HEK293 (cell line): ENCODE measurements at regions not wholly inside any gene's neighbourhood (a gene's known extent, or its start where the extent isn't known, plus 50 kb on each side); places are given as distances from the start of the nearest gene placed in this dataset.

Experiments
- SP2 ChIP-seq: fragments of 450-650 bp; formaldehyde crosslinking; IDR thresholded peaks from 2 replicates; pipeline ENCODE4 v1.5.1; 2016; ENCODE audit warnings: missing biosample characterization, missing genetic modification characterization
- YY1 ChIP-seq: fragments of 450-650 bp; formaldehyde crosslinking; IDR thresholded peaks from 2 replicates; pipeline ENCODE4 v1.5.1; 2018; ENCODE audit warnings: missing biosample characterization, missing genetic modification characterization
- ZNF202 ChIP-seq: fragments of 450-650 bp; formaldehyde crosslinking; IDR thresholded peaks from 2 replicates; pipeline ENCODE4 v1.5.1; 2016; ENCODE audit warnings: missing biosample characterization, missing genetic modification characterization, borderline replicate concordance
- ZNF211 ChIP-seq: fragments of 450-650 bp; formaldehyde crosslinking; IDR thresholded peaks from 2 replicates; pipeline ENCODE4 v1.5.1; 2016; ENCODE audit warnings: low read depth, missing biosample characterization, missing genetic modification characterization
- ZNF239 ChIP-seq: fragments of 450-650 bp; formaldehyde crosslinking; IDR thresholded peaks from 2 replicates; pipeline ENCODE4 v1.5.1; 2016; ENCODE audit warnings: missing biosample characterization, missing genetic modification characterization
- ZNF292 ChIP-seq: fragments of 450-650 bp; formaldehyde crosslinking; IDR thresholded peaks from 2 replicates; pipeline ENCODE4 v1.5.1; 2016; ENCODE audit warnings: low read depth, missing biosample characterization, missing genetic modification characterization, borderline replicate concordance
- ZNF560 ChIP-seq: fragments of 450-650 bp; formaldehyde crosslinking; IDR thresholded peaks from 2 replicates; pipeline ENCODE4 v1.5.1; 2017; ENCODE audit warnings: missing biosample characterization, missing genetic modification characterization, borderline replicate concordance
- ZNF704 ChIP-seq: fragments of 450-650 bp; formaldehyde crosslinking; IDR thresholded peaks from 2 replicates; pipeline ENCODE4 v1.5.1; 2016; ENCODE audit warnings: missing biosample characterization, missing genetic modification characterization
- TF ChIP-seq, protein P1 (sequence below): fragments of 450-650 bp; formaldehyde crosslinking; IDR thresholded peaks from 2 replicates; pipeline ENCODE4 v1.5.1; 2016; ENCODE audit warnings: missing biosample characterization, missing genetic modification characterization
- TF ChIP-seq, protein P2 (sequence below): fragments of 450-650 bp; formaldehyde crosslinking; IDR thresholded peaks from 2 replicates; pipeline ENCODE4 v1.5.1; 2016; ENCODE audit warnings: missing biosample characterization, missing genetic modification characterization

DNA sequence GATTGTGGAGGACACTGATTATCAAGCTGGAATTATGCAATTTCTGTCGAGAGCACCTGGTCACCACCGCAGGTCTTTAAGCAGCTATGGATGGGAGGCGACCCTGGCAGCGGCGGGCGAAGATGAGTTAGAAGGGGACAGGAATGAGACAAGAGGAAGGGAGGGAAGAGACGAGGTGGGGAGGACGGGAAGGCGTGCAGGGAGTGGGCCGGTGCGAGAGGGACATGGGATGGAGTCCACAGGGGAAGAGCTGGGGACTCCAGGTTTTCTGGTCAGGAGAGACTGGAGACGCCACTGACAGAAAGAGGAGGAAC is 192.3 kb downstream of the MELK start:
- TF ChIP-seq, protein P1, sequence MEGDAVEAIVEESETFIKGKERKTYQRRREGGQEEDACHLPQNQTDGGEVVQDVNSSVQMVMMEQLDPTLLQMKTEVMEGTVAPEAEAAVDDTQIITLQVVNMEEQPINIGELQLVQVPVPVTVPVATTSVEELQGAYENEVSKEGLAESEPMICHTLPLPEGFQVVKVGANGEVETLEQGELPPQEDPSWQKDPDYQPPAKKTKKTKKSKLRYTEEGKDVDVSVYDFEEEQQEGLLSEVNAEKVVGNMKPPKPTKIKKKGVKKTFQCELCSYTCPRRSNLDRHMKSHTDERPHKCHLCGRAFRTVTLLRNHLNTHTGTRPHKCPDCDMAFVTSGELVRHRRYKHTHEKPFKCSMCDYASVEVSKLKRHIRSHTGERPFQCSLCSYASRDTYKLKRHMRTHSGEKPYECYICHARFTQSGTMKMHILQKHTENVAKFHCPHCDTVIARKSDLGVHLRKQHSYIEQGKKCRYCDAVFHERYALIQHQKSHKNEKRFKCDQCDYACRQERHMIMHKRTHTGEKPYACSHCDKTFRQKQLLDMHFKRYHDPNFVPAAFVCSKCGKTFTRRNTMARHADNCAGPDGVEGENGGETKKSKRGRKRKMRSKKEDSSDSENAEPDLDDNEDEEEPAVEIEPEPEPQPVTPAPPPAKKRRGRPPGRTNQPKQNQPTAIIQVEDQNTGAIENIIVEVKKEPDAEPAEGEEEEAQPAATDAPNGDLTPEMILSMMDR (tag by site-specific recombination), result no peak
- TF ChIP-seq ZNF202 (tag by site-specific recombination) (no peak), SP2 (no peak), ZNF560 (tag by site-specific recombination) (no peak), ZNF239 (tag by site-specific recombination) (no peak), ZNF292 (tag by site-specific recombination) (no peak), ZNF704 (tag by site-specific recombination) (no peak), YY1 (tag by site-specific recombination) (no peak), ZNF211 (tag by site-specific recombination) (no peak)
- TF ChIP-seq, protein P2, sequence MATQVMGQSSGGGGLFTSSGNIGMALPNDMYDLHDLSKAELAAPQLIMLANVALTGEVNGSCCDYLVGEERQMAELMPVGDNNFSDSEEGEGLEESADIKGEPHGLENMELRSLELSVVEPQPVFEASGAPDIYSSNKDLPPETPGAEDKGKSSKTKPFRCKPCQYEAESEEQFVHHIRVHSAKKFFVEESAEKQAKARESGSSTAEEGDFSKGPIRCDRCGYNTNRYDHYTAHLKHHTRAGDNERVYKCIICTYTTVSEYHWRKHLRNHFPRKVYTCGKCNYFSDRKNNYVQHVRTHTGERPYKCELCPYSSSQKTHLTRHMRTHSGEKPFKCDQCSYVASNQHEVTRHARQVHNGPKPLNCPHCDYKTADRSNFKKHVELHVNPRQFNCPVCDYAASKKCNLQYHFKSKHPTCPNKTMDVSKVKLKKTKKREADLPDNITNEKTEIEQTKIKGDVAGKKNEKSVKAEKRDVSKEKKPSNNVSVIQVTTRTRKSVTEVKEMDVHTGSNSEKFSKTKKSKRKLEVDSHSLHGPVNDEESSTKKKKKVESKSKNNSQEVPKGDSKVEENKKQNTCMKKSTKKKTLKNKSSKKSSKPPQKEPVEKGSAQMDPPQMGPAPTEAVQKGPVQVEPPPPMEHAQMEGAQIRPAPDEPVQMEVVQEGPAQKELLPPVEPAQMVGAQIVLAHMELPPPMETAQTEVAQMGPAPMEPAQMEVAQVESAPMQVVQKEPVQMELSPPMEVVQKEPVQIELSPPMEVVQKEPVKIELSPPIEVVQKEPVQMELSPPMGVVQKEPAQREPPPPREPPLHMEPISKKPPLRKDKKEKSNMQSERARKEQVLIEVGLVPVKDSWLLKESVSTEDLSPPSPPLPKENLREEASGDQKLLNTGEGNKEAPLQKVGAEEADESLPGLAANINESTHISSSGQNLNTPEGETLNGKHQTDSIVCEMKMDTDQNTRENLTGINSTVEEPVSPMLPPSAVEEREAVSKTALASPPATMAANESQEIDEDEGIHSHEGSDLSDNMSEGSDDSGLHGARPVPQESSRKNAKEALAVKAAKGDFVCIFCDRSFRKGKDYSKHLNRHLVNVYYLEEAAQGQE (tag by site-specific recombination), result no peak
